Suprapubic skin (tissue), 3 donors: ENCODE measurements at regions not wholly inside any gene's neighbourhood (a gene's known extent, or its start where the extent isn't known, plus 50 kb on each side); places are given as distances from the start of the nearest gene placed in this dataset.

Source experiments
- CTCF ChIP-seq, 2 donors: fragments of 200-600 bp in 1 of 2; fragments of 450-650 bp in 1 of 2; sonication (generic) in 1 of 2; IDR thresholded peaks; one replicate each; pipeline ENCODE4 v1.5.1; 2016 to 2019; ENCODE audit warnings: antibody characterized with exemption in 2 of 2, mild to moderate bottlenecking in 1 of 2, moderate library complexity in 1 of 2
- EP300 ChIP-seq: sonication (generic); formaldehyde crosslinking; IDR thresholded peaks from one replicate; pipeline ENCODE4 v1.6.1; 2017; ENCODE audit warnings: antibody characterized with exemption

- no peak for TF ChIP-seq EP300
- no peak for TF ChIP-seq CTCF (IDR thresholded peaks at IDR 0.05)
These were observed 348.3 kb downstream of the ISL1 start for GRCh38 chr5:51731421-51732029.
